Spleen (tissue), 11 donors: ENCODE measurements at regions not wholly inside any gene's neighbourhood (a gene's known extent, or its start where the extent isn't known, plus 50 kb on each side); places are given as distances from the start of the nearest gene placed in this dataset.

ENCODE experiments used
- DNase-seq: peaks from one replicate; pipeline ENCODE4 v3.0.0-alpha.2; 2020
- H3K27ac ChIP-seq, 8 donors: fragments of 200-600 bp; sonication (generic) in 7 of 8; 1 replicate in 4 of 8; 2 replicates in 4 of 8; pipeline versions ENCODE4 v1.5.0 to v1.8.0; 2016 to 2021; ENCODE audit warnings: inconsistent platforms in 4 of 8, mild to moderate bottlenecking in 4 of 8, moderate library complexity in 1 of 8
- H3K27me3 ChIP-seq, 7 donors: fragments of 200-600 bp; sonication (generic) in 6 of 7; replicated peaks in 1 of 7; 1 replicate in 4 of 7; 2 replicates in 3 of 7; pipeline versions ENCODE4 v1.5.0 to v1.8.0; 2016 to 2021; ENCODE audit warnings: inconsistent platforms in 3 of 7, mild to moderate bottlenecking in 1 of 7
- H3K36me3 ChIP-seq, 6 donors: fragments of 200-600 bp; sonication (generic) in 5 of 6; 1 replicate in 4 of 6; 2 replicates in 2 of 6; pipeline versions ENCODE4 v1.5.0 to v1.8.0; 2016 to 2021; ENCODE audit warnings: inconsistent platforms in 2 of 6
- H3K4me1 ChIP-seq, 6 donors: fragments of 200-600 bp; sonication (generic) in 5 of 6; 1 replicate in 3 of 6; 2 replicates in 3 of 6; pipeline versions ENCODE4 v1.5.0 to v1.8.0; 2016 to 2021; ENCODE audit warnings: inconsistent platforms in 3 of 6
- H3K4me3 ChIP-seq, 8 donors: fragments of 200-600 bp; sonication (generic) in 7 of 8; 1 replicate in 4 of 8; 2 replicates in 4 of 8; pipeline versions ENCODE4 v1.5.0 to v1.8.0; 2016 to 2021; ENCODE audit warnings: inconsistent platforms in 4 of 8, mild to moderate bottlenecking in 4 of 8, moderate library complexity in 2 of 8
- H3K9me3 ChIP-seq, 8 donors: fragments of 200-600 bp; sonication (generic) in 7 of 8; 1 replicate in 4 of 8; 2 replicates in 4 of 8; pipeline versions ENCODE4 v1.5.0 to v1.8.0; 2016 to 2021; ENCODE audit warnings: inconsistent platforms in 4 of 8
- CTCF ChIP-seq, 11 experiments: fragments of 200-600 bp in 7 of 11; fragments of 450-650 bp in 4 of 11; sonication (generic) in 4 of 11; IDR thresholded peaks in 8 of 11; conservative IDR thresholded peaks in 3 of 11; 1 replicate in 7 of 11; 2 replicates in 4 of 11; pipeline versions ENCODE4 v1.4.0 to v1.8.0; 2016 to 2021; ENCODE audit warnings: antibody characterized with exemption in 11 of 11, inconsistent platforms in 4 of 11, mild to moderate bottlenecking in 1 of 11
- POLR2A ChIP-seq, 3 donors: fragments of 450-650 bp; IDR thresholded peaks; one replicate each; pipeline ENCODE4 v1.5.1; 2017; ENCODE audit warnings: antibody characterized with exemption in 3 of 3, mild to moderate bottlenecking in 1 of 3
- POLR2AphosphoS5 ChIP-seq, 3 donors: sonication (generic); formaldehyde crosslinking; IDR thresholded peaks; one replicate each; pipeline ENCODE4 v1.5.1; 2017; ENCODE audit warnings: antibody characterized with exemption in 3 of 3
- WGBS, 5 donors: extraction: QIAGEN DNeasy Blood & Tissue Kit in 3 of 5; methylation state at CpG; one replicate each; pipeline versions ENCODE4 v1.1.5 to v1.1.7; 2013 to 2018; 5-methylcytosine and 5-hydroxymethylcytosine counted together
- intact Hi-C: fragments of 100-400 bp; cut with DNase I; formaldehyde crosslinking; loops from one replicate; pipeline ENCODE4 v1.15.0; 2023; ENCODE audit warnings: low total_unique reads
- donor health status: healthy with polysubstance abuse.
- donor health status: DM: no; HTN: no; CAD: no; lungs with moderate emphysema.
- donor health status: DM: no; HTN: no; CAD: no.
- donor health status: Bipolar disorder and iron deficiency.
- donor health status: healthy.
- donor health status: DM: no; HTN: no; CAD: no.
- donor health status: DM: yes; HTN: yes; CAD: no.

GRCh38 chr15:58308742-58309355 is 122.9 kb upstream of the LIPC start:
- no peak for DNase-seq
- WGBS, 5 donors: 89 to 95% (median 92%) methylated on average over 10 of the region's 10 CpGs
- Histone ChIP-seq H3K27ac (no peak overlapping the region), H3K4me3 (no peak overlapping the region), H3K36me3 (no peaks in the 10 kb centered on the region), H3K9me3 (no peaks in the 10 kb centered on the region), H3K4me1 (peaks cover under 1 to 19% (median 10%) of the 10 kb centered on the region in 6 donors), H3K27me3 (no peaks in the 10 kb centered on the region)
- TF ChIP-seq POLR2AphosphoS5 (IDR thresholded peaks at IDR 0.05) (no peak), CTCF (IDR thresholded peaks at IDR 0.05 in 8 of 11, conservative IDR thresholded peaks at IDR 0.05 in 3 of 11) (no peak), POLR2A (IDR thresholded peaks at IDR 0.05) (no peak)
- intact Hi-C loops: no loop called here

GRCh38 chr15:58309963-58310928 is 121.5 kb upstream of the LIPC start:
- H3K4me3 ChIP-seq: no peak overlapping the region
- H3K9me3 ChIP-seq: no peaks in the 10 kb centered on the region
- peak overlapping the region in 1 of 8 donors; percentile 6 for H3K27ac ChIP-seq
- no peaks in the 10 kb centered on the region for H3K27me3 ChIP-seq
- DNase-seq: peak; percentile 72
- H3K36me3 ChIP-seq: no peaks in the 10 kb centered on the region
- WGBS, 5 donors: 74 to 79% (median 76%) methylated on average over 19 to 20 of the region's 20 CpGs
- H3K4me1 ChIP-seq: peaks cover 11 to 31% (median 24%) of the 10 kb centered on the region in 6 donors
- intact Hi-C loops: no loop called here
- TF ChIP-seq CTCF (IDR thresholded peaks at IDR 0.05 in 8 of 11, conservative IDR thresholded peaks at IDR 0.05 in 3 of 11): no peak
- peak in 2 of 3 donors; percentile 16 to 50 for TF ChIP-seq POLR2AphosphoS5 (IDR thresholded peaks at IDR 0.05)

DNA sequence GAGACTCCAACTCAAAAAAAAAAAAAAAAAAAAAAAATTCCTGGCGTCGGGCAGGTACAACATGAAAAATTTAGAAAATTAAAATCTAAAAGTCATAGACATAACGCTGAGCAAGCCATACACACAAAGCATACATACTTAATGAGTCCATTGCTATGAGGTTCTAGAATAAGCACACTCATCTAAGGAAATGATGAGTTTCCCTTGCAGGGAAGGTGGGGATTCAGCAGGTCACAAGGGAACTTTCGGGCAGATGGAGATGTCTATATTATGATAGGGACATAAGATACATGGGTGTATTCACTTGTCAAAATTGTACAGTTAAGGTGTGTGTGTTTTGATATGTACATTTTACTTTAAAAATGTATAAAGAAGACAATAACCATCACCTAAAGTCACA is 120.2 kb upstream of the LIPC start:
- no peak for DNase-seq
- Histone ChIP-seq H3K27me3 (no peaks in the 10 kb centered on the region), H3K4me1 (peaks cover 11 to 32% (median 24%) of the 10 kb centered on the region in 6 donors), H3K4me3 (no peak overlapping the region), H3K27ac (no peak overlapping the region), H3K36me3 (no peaks in the 10 kb centered on the region), H3K9me3 (no peaks in the 10 kb centered on the region)
- 81 to 94% (median 90%) methylated on average over 4 of the region's 4 CpGs for WGBS, 5 donors
- intact Hi-C loops: no loop called here
- TF ChIP-seq POLR2A (IDR thresholded peaks at IDR 0.05): no peak
- no peak for TF ChIP-seq POLR2AphosphoS5 (IDR thresholded peaks at IDR 0.05)
- no peak for TF ChIP-seq CTCF (IDR thresholded peaks at IDR 0.05 in 8 of 11, conservative IDR thresholded peaks at IDR 0.05 in 3 of 11)

DNA sequence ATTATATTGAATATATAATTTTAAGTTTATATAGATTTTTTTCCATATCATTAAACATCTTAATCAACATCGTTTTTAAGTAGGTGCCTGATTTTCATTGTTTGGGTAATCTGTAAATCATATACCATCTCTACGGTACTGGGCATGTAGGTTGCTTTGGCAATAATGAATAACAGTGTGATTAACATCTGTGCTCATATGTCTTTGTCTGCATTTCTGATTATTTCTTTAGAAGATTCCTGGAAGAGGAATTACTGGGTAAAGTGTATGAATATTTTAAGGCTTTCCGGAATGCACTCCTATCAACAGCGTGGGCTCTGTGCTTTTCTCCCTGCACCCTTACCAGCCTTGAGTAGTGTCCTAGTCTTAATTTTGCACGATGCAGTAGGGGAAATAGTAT is 119.8 kb upstream of the LIPC start:
- H3K27me3 ChIP-seq: no peaks in the 10 kb centered on the region
- DNase-seq: no peak
- no peaks in the 10 kb centered on the region for H3K9me3 ChIP-seq
- H3K4me3 ChIP-seq: no peak overlapping the region
- 88 to 95% (median 94%) methylated on average over 5 of the region's 5 CpGs for WGBS, 5 donors
- H3K27ac ChIP-seq: no peak overlapping the region
- TF ChIP-seq POLR2A (IDR thresholded peaks at IDR 0.05): no peak
- no peak for TF ChIP-seq CTCF (IDR thresholded peaks at IDR 0.05 in 8 of 11, conservative IDR thresholded peaks at IDR 0.05 in 3 of 11)
- TF ChIP-seq POLR2AphosphoS5 (IDR thresholded peaks at IDR 0.05): no peak
- intact Hi-C loops: no loop called here
- H3K4me1 ChIP-seq: peaks cover 11 to 32% (median 23%) of the 10 kb centered on the region in 6 donors
- no peaks in the 10 kb centered on the region for H3K36me3 ChIP-seq
